Panc1 (cell line): ENCODE measurements at regions not wholly inside any gene's neighbourhood (a gene's known extent, or its start where the extent isn't known, plus 50 kb on each side); places are given as distances from the start of the nearest gene placed in this dataset.

Source experiments
- ATAC-seq: fragments of 200-7000 bp; cut with Tn5 transposase; 2 replicates; pipeline ENCODE4 v1.9.1; 2020; ENCODE audit warnings: mild to moderate bottlenecking, moderate library complexity
- BruUV-seq: library from RNA; stranded (reverse); fragments of 400-500 nt; replicated peaks from 2 replicates; lab custom pipeline; 2021; lab: Mats Ljungman, UMichigan
- CTCF ChIA-PET: fragments of 300-600 bp; sonication (Branson Sonifier 250); formaldehyde crosslinking; loops from one replicate; lab custom pipeline; 2022; ENCODE audit warnings: antibody characterized with exemption; lab: Charles Lee
- POLR2A ChIA-PET: fragments of 300-600 bp; sonication (Branson Sonifier 250); formaldehyde crosslinking; loops from one replicate; lab custom pipeline; 2022; ENCODE audit warnings: antibody characterized with exemption; lab: Charles Lee
- DNase-seq: peaks from one replicate; pipeline ENCODE4 v3.0.0-alpha.2; 2010; ENCODE audit warnings: low read depth, low spot score
- H3K27ac ChIP-seq: 2 replicates; pipeline ENCODE4 v1.5.1; 2011; ENCODE audit warnings: mild to moderate bottlenecking, low read length, inconsistent platforms
- H3K27me3 ChIP-seq: fragments of 200-500 bp; sonication (Bioruptor generic); 2 replicates; pipeline ENCODE4 v1.6.0; 2014; ENCODE audit warnings: low read length, inconsistent platforms; ENCODE audit not compliant: control insufficient read depth, insufficient read depth
- H3K36me3 ChIP-seq: fragments of 200-500 bp; sonication (Bioruptor generic); 2 replicates; pipeline ENCODE4 v1.5.1; 2014; ENCODE audit warnings: inconsistent platforms, mild to moderate bottlenecking, low read length, moderate library complexity; ENCODE audit not compliant: control insufficient read depth, insufficient read depth
- H3K4me1 ChIP-seq: 2 replicates; pipeline ENCODE4 v1.5.1; 2011; ENCODE audit warnings: inconsistent platforms, mild to moderate bottlenecking, low read length, moderate library complexity; ENCODE audit not compliant: control insufficient read depth, insufficient read depth
- H3K4me3 ChIP-seq, 2 experiments: 2 replicates each; pipeline ENCODE4 v1.5.1; 2011 to 2012; ENCODE audit warnings: low read depth in 2 of 2, low read length in 2 of 2, mild to moderate bottlenecking in 2 of 2, inconsistent platforms in 1 of 2, moderate library complexity in 1 of 2
- H3K9me3 ChIP-seq: fragments of 200-500 bp; sonication (Bioruptor generic); 2 replicates; pipeline ENCODE4 v1.5.1; 2014; ENCODE audit warnings: low read depth, mild to moderate bottlenecking, inconsistent platforms, low read length, moderate library complexity; ENCODE audit not compliant: control insufficient read depth, insufficient read depth
- POLR2AphosphoS5 ChIP-seq: IDR thresholded peaks from 2 replicates; pipeline ENCODE4 v1.6.1; 2012; ENCODE audit warnings: mild to moderate bottlenecking, low read depth, low read length, moderate library complexity
- SIN3A ChIP-seq: IDR thresholded peaks from 2 replicates; pipeline ENCODE4 v1.6.1; 2012; ENCODE audit warnings: low read depth, mild to moderate bottlenecking, low read length, moderate library complexity, borderline replicate concordance; ENCODE audit not compliant: insufficient read depth
- TCF7L2 ChIP-seq: IDR thresholded peaks from 2 replicates; pipeline ENCODE4 v1.6.1; 2011; ENCODE audit warnings: mild to moderate bottlenecking, low read depth, low read length, inconsistent platforms
- in situ Hi-C: cut with HindIII; loops from 2 replicates; pipeline ENCODE4 v1.10.0; 2016; ENCODE audit warnings: low sequenced_read_pairs, low pct_unique_long_range_greater_than_20kb
- intact Hi-C: fragments of 100-400 bp; cut with micrococcal nuclease; formaldehyde crosslinking; loops from one replicate; pipeline ENCODE4 v1.10.0; 2022; ENCODE audit not compliant: unreplicated experiment
- TF ChIP-seq, protein P1 (sequence below): fragments of 450-650 bp; IDR thresholded peaks from 2 replicates; pipeline ENCODE4 v1.5.1; 2017; ENCODE audit warnings: mild to moderate bottlenecking
- TF ChIP-seq, protein P2 (sequence below), 2 experiments: IDR thresholded peaks; 2 replicates each; pipeline ENCODE4 v1.6.1; 2011 to 2012; ENCODE audit warnings: low read depth in 2 of 2, control low read depth in 1 of 2, low read length in 1 of 2, mild to moderate bottlenecking in 1 of 2, moderate library complexity in 1 of 2; ENCODE audit not compliant: insufficient read depth in 1 of 2

DNA sequence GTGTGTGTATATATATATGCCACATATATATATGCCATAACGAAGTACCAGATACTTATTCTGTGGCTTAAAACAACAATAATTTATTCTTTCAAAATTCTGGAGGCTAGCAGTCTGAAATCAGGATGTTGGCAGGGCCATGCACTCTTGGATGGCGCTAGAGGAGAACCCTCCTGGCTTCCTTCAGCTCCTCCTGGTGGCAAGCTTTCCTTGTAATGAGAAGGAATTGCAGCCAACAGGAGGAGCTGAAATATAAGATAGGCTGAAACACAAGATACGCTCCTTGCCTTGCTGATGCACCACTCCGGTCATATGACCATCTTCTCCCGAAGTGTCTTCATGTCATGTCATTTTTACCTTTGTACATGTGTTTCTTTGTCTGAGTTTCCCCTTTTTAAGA lies 368.1 kb upstream of the CTNND2 start:
- no peak for ATAC-seq
- POLR2A ChIA-PET, result no interaction called here

DNA sequence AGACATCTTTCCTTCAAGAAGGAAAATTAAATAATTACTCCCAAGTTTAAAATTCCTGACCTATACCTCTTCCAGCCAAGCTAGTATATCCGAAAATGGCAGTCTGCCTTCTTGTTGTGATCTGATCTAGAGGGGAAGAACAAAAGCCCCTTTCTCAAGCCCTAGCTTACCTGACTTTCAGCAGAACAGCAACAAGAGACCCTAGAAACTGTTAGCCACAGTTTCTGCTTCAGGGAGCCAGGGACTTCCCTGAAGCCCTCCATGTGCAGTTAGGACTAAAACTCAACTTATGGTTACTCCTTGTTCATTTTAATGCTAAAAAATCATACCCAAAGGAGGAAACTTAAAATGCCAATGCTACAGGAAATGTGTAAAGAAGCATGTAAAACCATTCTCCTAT lies 366.7 kb upstream of the CTNND2 start:
- no peak overlapping the region for H3K27ac ChIP-seq
- no peak for TF ChIP-seq TCF7L2
- TF ChIP-seq, protein P1, sequence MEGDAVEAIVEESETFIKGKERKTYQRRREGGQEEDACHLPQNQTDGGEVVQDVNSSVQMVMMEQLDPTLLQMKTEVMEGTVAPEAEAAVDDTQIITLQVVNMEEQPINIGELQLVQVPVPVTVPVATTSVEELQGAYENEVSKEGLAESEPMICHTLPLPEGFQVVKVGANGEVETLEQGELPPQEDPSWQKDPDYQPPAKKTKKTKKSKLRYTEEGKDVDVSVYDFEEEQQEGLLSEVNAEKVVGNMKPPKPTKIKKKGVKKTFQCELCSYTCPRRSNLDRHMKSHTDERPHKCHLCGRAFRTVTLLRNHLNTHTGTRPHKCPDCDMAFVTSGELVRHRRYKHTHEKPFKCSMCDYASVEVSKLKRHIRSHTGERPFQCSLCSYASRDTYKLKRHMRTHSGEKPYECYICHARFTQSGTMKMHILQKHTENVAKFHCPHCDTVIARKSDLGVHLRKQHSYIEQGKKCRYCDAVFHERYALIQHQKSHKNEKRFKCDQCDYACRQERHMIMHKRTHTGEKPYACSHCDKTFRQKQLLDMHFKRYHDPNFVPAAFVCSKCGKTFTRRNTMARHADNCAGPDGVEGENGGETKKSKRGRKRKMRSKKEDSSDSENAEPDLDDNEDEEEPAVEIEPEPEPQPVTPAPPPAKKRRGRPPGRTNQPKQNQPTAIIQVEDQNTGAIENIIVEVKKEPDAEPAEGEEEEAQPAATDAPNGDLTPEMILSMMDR, result no peak
- TF ChIP-seq SIN3A, result no peak
- no peak for TF ChIP-seq POLR2AphosphoS5
- TF ChIP-seq, protein P2, sequence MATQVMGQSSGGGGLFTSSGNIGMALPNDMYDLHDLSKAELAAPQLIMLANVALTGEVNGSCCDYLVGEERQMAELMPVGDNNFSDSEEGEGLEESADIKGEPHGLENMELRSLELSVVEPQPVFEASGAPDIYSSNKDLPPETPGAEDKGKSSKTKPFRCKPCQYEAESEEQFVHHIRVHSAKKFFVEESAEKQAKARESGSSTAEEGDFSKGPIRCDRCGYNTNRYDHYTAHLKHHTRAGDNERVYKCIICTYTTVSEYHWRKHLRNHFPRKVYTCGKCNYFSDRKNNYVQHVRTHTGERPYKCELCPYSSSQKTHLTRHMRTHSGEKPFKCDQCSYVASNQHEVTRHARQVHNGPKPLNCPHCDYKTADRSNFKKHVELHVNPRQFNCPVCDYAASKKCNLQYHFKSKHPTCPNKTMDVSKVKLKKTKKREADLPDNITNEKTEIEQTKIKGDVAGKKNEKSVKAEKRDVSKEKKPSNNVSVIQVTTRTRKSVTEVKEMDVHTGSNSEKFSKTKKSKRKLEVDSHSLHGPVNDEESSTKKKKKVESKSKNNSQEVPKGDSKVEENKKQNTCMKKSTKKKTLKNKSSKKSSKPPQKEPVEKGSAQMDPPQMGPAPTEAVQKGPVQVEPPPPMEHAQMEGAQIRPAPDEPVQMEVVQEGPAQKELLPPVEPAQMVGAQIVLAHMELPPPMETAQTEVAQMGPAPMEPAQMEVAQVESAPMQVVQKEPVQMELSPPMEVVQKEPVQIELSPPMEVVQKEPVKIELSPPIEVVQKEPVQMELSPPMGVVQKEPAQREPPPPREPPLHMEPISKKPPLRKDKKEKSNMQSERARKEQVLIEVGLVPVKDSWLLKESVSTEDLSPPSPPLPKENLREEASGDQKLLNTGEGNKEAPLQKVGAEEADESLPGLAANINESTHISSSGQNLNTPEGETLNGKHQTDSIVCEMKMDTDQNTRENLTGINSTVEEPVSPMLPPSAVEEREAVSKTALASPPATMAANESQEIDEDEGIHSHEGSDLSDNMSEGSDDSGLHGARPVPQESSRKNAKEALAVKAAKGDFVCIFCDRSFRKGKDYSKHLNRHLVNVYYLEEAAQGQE (IDR thresholded peaks at IDR 0.05; ENCODE audit: insufficient read depth in 1 of 2, low read depth in 2 of 2, low read length in 1 of 2), result no peak
- DNase-seq (no peak), ATAC-seq (no peak)
- H3K27me3 ChIP-seq, result no peaks in the 10 kb centered on the region
- H3K4me3 ChIP-seq, result no peak overlapping the region
- no TSS peak for BruUV-seq
- intact Hi-C loops (no loop called here), in situ Hi-C loops (no loop called here)
- no peaks in the 10 kb centered on the region for H3K4me1 ChIP-seq
- ChIA-PET CTCF (no interaction called here), POLR2A (no interaction called here)
- no peaks in the 10 kb centered on the region for H3K9me3 ChIP-seq
- H3K36me3 ChIP-seq, result no peaks in the 10 kb centered on the region

More for the DNA sequence above, 368.1 kb upstream of the CTNND2 start:
- in situ Hi-C loops (no loop called here), intact Hi-C loops (no loop called here)
- no peak overlapping the region for H3K27ac ChIP-seq
- H3K27me3 ChIP-seq, result no peaks in the 10 kb centered on the region
- DNase-seq, result no peak
- no TSS peak for BruUV-seq
- H3K4me3 ChIP-seq, result no peak overlapping the region
- TF ChIP-seq, protein P1, result peak; percentile 16; the same call in 1 of the 2 replicates
- TF ChIP-seq, protein P2 (IDR thresholded peaks at IDR 0.05; ENCODE audit: insufficient read depth in 1 of 2, low read depth in 2 of 2, low read length in 1 of 2), result no peak
- CTCF ChIA-PET, result no interaction called here
- no peaks in the 10 kb centered on the region for H3K9me3 ChIP-seq
- no peaks in the 10 kb centered on the region for H3K4me1 ChIP-seq
- no peaks in the 10 kb centered on the region for H3K36me3 ChIP-seq
